ENCODE measurements at regions not wholly inside any gene's neighbourhood (a gene's known extent, or its start where the extent isn't known, plus 50 kb on each side); places are given as distances from the start of the nearest gene placed in this dataset.

DNA sequence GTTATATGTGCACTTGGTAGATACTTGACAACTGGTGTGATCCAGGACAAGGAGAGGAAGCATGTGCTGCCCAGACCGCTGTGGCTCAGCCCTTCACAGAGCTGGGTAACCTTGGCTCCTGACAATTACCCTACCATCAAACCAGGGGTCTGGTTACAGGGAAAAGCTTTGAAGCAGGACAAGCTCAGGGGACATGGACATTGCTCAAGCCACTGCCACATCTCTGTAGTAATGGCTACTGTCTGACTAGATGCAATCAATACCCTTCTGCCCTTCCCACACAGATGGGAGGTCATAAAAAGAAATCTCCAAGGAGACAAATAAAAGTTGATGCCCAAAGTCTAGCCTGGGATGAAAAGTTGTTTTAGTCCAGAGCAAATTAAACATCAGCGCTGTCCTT lies 577.4 kb downstream of the MED13L start:
- H3K27me3 ChIP-seq = no peaks in the 10 kb centered on the region
- no peak overlapping the region for H3K27ac ChIP-seq
- H3K9me3 ChIP-seq = no peaks in the 10 kb centered on the region
- TF ChIP-seq, protein P1, sequence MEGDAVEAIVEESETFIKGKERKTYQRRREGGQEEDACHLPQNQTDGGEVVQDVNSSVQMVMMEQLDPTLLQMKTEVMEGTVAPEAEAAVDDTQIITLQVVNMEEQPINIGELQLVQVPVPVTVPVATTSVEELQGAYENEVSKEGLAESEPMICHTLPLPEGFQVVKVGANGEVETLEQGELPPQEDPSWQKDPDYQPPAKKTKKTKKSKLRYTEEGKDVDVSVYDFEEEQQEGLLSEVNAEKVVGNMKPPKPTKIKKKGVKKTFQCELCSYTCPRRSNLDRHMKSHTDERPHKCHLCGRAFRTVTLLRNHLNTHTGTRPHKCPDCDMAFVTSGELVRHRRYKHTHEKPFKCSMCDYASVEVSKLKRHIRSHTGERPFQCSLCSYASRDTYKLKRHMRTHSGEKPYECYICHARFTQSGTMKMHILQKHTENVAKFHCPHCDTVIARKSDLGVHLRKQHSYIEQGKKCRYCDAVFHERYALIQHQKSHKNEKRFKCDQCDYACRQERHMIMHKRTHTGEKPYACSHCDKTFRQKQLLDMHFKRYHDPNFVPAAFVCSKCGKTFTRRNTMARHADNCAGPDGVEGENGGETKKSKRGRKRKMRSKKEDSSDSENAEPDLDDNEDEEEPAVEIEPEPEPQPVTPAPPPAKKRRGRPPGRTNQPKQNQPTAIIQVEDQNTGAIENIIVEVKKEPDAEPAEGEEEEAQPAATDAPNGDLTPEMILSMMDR (IDR thresholded peaks at IDR 0.05) = no peak
- no peaks in the 10 kb centered on the region for H3K4me1 ChIP-seq (ENCODE audit: control insufficient read depth in 1 of 2, insufficient read depth in 1 of 2, low read depth in 1 of 2, low read length in 1 of 2)
- no peaks in the 10 kb centered on the region for H3K36me3 ChIP-seq
- H3K4me3 ChIP-seq (ENCODE audit: low read depth in 1 of 2, low read length in 1 of 2) = no peak overlapping the region

- Histone ChIP-seq H3K27ac (no peak overlapping the region), H3K27me3 (no peaks in the 10 kb centered on the region), H3K4me1 (ENCODE audit: control insufficient read depth in 1 of 2, insufficient read depth in 1 of 2, low read depth in 1 of 2, low read length in 1 of 2) (no peaks in the 10 kb centered on the region), H3K36me3 (no peaks in the 10 kb centered on the region), H3K9me3 (no peaks in the 10 kb centered on the region), H3K4me3 (ENCODE audit: low read depth in 1 of 2, low read length in 1 of 2) (no peak overlapping the region)
- TF ChIP-seq, protein P1 (IDR thresholded peaks at IDR 0.05) = no peak
Observed at GRCh38 chr12:115698257-115698656, 579.2 kb downstream of the MED13L start.

GRCh38 chr12:115697340-115697739 lies 580.2 kb downstream of the MED13L start:
- TF ChIP-seq, protein P1 (IDR thresholded peaks at IDR 0.05) = no peak
- Histone ChIP-seq H3K27ac (no peak overlapping the region), H3K4me3 (ENCODE audit: low read depth in 1 of 2, low read length in 1 of 2) (no peak overlapping the region), H3K36me3 (no peaks in the 10 kb centered on the region), H3K9me3 (no peaks in the 10 kb centered on the region), H3K27me3 (no peaks in the 10 kb centered on the region), H3K4me1 (ENCODE audit: control insufficient read depth in 1 of 2, insufficient read depth in 1 of 2, low read depth in 1 of 2, low read length in 1 of 2) (no peaks in the 10 kb centered on the region)

DNA sequence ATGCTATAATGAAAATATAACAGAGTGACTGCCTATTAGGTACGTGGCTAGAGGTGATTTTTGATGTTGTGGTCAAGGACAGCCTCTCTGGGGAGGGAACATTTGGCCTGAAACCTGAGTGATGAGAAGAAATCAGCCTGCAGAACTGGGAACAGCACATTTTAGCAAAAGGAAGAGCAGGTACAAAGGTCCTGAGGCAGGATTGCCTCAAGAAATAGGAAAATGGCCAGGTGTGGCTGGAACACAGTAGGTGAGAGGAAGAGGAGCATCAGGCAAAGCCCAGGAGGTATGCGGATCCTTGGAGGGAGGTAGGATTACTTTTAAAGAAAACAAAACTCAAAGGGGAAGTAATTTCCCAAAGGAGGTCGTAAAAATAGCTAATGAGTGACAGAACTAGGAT lies 582.9 kb downstream of the MED13L start:
- no peaks in the 10 kb centered on the region for H3K4me1 ChIP-seq (ENCODE audit: control insufficient read depth in 1 of 2, insufficient read depth in 1 of 2, low read depth in 1 of 2, low read length in 1 of 2)
- TF ChIP-seq, protein P1 (IDR thresholded peaks at IDR 0.05) = no peak
- H3K36me3 ChIP-seq = no peaks in the 10 kb centered on the region
- H3K27me3 ChIP-seq = no peaks in the 10 kb centered on the region
- no peaks in the 10 kb centered on the region for H3K9me3 ChIP-seq
- no peak overlapping the region for H3K27ac ChIP-seq
- H3K4me3 ChIP-seq (ENCODE audit: low read depth in 1 of 2, low read length in 1 of 2) = no peak overlapping the region

GRCh38 chr12:115693970-115694369 lies 583.5 kb downstream of the MED13L start:
- TF ChIP-seq, protein P1 (IDR thresholded peaks at IDR 0.05) = no peak

DNA sequence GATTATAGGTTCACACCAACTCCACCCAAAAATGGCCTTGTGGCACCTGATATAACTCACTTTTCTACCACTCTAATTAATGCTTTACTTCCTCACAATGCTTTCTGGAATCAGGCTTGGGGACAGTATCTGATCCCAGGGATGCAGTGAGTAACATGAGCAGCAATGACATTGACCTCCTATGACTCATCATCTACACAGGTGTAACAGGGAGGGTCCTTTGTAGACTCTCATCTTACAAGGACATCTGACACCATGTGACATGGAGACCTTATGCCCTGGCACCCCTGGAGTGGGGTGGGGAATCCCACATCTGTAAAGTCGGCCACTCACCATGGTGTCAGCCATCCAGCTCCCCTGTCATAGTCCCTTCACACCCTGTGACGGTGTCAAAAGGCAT lies 586.4 kb downstream of the MED13L start:
- no peak overlapping the region for H3K4me3 ChIP-seq (ENCODE audit: low read depth in 1 of 2, low read length in 1 of 2)
- TF ChIP-seq, protein P1 (IDR thresholded peaks at IDR 0.05) = no peak
- H3K36me3 ChIP-seq = no peaks in the 10 kb centered on the region
- H3K4me1 ChIP-seq (ENCODE audit: control insufficient read depth in 1 of 2, insufficient read depth in 1 of 2, low read depth in 1 of 2, low read length in 1 of 2) = no peaks in the 10 kb centered on the region
- peaks cover 7% of the 10 kb centered on the region for H3K27me3 ChIP-seq
- H3K9me3 ChIP-seq = no peaks in the 10 kb centered on the region
- no peak overlapping the region for H3K27ac ChIP-seq

More at GRCh38 chr12:115693970-115694369, 583.5 kb downstream of the MED13L start:
- no peaks in the 10 kb centered on the region for H3K4me1 ChIP-seq (ENCODE audit: control insufficient read depth in 1 of 2, insufficient read depth in 1 of 2, low read depth in 1 of 2, low read length in 1 of 2)
- no peaks in the 10 kb centered on the region for H3K27me3 ChIP-seq
- no peaks in the 10 kb centered on the region for H3K9me3 ChIP-seq
- no peaks in the 10 kb centered on the region for H3K36me3 ChIP-seq
- no peak overlapping the region for H3K4me3 ChIP-seq (ENCODE audit: low read depth in 1 of 2, low read length in 1 of 2)
- no peak overlapping the region for H3K27ac ChIP-seq
